HG03439 (cell line): ENCODE measurements at regions not wholly inside any gene's neighbourhood (a gene's known extent, or its start where the extent isn't known, plus 50 kb on each side); places are given as distances from the start of the nearest gene placed in this dataset.

ENCODE experiments used
- ATAC-seq: cut with Tn5 transposase; IDR thresholded peaks from one replicate; pipeline ENCODE4 v1.9.1; 2021; ENCODE audit warnings: mild to moderate bottlenecking, moderate library complexity; ENCODE audit not compliant: unreplicated experiment

DNA sequence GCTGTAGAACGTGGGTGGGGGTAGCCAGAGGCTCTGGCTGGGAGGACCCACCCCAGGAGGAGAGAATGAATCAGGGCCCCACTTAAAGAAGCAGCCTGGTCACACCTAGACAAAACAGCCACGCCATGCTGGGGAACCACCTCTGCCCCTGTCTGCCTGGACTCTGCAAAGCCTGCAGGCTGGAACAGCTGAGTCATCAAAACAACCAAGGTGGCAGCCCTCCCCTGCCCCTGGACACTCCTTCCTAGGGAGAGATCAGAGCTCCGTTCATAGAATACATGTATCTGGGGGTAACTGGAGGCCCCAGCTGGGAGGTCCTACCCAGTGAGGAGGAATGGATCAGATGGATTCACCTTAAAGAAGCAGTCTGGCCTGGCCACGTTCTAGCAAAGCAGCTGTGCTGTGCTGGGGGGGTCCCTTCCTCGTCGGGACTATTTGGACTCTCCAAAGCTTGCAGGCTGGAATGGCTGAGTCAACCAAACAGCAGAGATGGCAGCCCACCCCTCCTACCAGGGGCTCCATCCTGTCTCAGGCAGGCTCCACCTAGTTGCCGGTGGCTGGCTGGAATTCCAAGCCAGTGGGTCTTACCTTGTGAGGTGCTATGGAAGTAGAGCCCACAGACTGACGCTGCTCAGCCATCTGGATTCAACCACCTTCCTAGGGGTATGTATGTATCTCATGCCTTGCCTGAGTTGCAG is 50.5 kb upstream of the NT5C1B start:
- ATAC-seq, result no peak
